ENCODE measurements at regions not wholly inside any gene's neighbourhood (a gene's known extent, or its start where the extent isn't known, plus 50 kb on each side); places are given as distances from the start of the nearest gene placed in this dataset.
"Not testable (repeated sequence)": the region's sequence is repeated elsewhere in the genome, so short reads cannot be mapped to it uniquely, and the experiment has no call there.

DNA sequence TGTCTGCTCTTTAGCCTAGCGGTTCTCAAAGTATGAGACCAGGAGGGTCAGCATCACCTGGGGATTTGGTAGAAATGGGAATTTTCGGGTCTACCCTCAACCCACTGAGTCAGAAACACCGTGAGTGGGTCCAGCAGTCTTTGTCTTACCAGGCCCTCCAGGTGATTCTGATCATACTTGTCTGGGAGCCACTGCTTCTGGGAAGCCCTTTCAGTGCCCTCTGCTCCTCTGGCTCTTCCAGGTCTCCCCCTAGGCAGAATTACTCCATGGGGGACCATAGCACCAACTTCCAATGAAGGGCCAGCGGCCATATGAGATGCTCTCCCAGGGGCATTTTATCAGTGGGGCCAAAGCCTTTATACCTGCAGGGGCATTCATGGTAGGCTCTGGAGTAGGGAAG lies 81.0 kb upstream of the ETV3 start:
- no peak for DNase-seq (ENCODE audit: low spot score)

DNA sequence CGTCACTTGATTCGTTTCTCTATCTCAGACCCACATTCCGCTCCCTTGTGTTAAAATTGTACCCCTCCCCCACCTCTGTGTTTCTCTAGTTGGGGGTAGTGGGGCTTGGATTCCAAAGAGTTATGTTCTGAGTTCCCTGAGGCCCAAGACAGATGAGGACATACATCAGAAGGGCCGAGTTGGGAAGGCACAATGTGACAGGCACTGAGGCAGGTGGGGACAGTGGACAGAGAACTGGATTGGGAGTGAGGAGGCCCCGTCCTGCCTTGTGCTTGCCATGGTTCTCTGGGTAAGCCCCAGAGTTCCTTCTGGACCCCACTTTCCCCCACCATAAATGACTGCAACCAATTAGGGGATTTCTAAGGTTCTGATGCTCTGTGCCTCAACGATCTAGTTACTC lies 80.5 kb upstream of the ETV3 start:
- DNase-seq (ENCODE audit: low spot score) = no peak

DNA sequence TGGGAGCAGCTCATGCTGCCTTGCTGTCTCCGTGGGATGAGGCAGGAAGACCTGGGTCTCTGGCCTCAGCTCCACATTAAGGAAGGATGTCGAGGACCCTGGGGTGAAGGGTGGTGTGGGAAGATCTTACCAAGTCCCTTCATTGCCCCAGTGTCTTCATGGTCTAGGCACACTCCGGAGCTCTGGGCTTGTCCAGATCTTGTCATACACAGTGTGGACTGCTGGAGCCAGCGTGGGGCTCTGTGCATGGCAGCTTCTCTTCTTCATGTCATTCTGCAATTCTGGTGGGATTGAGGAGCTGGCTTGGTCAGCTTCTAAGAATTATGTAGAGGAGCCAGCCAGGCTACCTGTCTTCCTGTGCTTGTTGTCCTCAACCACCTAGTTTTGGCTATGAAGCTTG lies 79.3 kb upstream of the ETV3 start:
- DNase-seq (ENCODE audit: low spot score) = no peak

DNA sequence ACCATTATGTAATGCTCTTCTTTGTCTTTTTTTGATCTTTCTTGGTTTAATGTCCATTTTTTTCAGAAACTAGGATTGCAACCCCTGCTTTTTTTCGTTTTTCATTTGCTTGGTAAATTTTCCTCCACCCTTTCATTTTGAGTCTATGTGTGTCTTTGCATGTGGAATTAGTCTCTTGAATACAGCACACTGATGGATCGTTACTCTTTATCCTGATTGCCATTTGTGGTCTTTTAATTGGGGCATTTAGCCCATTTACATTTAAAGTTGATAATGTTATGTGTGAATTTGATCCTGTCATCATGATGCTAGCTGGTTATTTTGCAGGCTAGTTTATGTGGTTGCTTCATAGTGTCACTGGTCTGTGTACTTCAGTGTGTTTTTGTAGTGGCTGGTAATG lies 75.6 kb upstream of the ETV3 start:
- no peak for DNase-seq (ENCODE audit: low spot score)

DNA sequence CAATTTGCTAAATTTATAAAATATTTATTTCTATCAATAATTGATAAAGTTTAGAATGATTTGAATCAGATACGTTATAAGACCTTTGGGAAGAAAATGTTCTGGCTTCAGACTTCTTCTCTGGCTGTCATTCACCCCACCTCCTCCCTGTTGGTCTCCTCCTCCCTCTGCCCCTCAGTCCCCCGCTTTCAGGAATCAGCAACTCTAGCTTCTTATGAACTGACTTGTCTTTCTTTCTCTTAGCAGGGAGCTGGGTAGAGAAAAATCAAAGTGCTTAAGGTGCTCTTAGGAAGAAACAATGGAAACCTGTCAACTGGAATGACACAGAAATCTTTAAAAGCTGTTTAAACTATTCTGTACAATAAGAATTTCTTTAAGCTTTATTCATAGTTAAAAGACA lies 71.3 kb upstream of the ETV3 start:
- no peak for DNase-seq (ENCODE audit: low spot score)

DNA sequence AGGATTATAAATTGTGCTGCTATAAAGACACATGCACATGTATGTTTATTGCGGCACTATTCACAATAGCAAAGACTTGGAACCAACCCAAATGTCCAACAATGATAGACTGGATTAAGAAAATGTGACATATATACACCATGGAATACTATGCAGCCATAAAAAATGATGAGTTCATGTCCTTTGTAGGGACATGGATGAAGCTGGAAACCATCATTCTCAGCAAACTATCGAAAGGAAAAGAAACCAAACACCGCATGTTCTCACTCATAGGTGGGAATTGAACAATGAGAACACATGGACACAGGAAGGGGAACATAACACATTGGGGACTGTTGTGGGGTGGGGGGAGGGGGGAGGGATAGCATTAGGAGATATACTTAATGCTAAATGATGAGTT lies 67.8 kb upstream of the ETV3 start:
- DNase-seq (ENCODE audit: low spot score) = not testable (repeated sequence)

DNA sequence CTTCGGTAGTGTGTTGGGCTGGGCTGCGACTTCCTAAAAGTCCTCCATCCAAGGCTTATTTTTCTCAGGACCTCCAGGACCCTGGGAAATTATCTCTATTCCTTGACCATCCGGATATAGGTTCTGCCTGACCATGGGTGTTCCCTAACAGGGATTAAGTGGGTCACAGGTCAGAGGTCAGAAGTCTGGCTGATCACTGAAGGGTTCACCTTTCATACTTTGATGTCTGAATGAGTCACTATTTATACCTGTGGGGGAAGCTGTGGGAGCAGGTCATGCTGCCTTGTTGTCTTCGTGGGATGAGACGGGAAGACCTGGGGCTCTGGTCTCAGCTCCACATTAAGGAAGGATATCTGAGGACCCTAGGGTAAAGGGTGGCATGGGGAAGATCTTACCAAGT lies 65.0 kb upstream of the ETV3 start:
- DNase-seq (ENCODE audit: low spot score) = no peak

DNA sequence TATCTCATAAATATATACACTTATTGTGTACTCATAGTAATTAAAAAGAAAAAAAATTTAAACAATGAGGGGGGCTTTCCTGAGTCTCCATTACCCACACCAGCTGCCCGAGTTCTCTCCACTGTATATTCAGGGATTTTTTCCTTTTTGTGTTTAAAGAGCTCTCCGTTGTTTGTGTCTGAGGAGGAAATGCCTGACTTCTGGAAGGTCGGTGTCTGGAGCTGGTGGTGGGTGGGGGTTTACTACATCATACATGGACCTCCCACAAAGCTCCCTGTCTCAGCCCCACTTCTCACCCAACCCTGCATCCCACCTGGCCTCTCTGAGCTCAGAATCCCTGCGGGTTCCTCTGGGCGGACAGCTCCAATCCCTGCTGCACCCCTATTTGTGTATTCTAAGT lies 64.1 kb upstream of the ETV3 start:
- DNase-seq (ENCODE audit: low spot score) = no peak

DNA sequence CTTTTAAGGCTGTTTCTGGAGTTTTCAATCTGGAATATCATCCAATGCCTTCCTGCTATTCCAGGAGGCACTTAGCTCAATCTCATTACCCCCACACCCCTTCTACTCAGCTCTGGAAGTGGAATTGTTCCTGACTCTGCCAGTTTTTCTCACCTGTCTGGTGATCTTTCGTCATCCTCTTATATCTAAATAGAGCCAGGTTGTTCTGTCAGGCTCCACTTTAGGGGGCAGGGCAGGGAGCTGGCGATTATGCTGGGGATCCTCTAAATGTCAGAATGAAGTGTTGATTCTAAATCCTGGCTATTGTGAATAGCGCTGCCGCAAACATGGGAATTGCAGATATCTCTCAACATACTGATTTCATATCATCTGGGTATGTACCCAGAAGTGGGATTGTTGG lies 63.6 kb upstream of the ETV3 start:
- DNase-seq (ENCODE audit: low spot score) = no peak

DNA sequence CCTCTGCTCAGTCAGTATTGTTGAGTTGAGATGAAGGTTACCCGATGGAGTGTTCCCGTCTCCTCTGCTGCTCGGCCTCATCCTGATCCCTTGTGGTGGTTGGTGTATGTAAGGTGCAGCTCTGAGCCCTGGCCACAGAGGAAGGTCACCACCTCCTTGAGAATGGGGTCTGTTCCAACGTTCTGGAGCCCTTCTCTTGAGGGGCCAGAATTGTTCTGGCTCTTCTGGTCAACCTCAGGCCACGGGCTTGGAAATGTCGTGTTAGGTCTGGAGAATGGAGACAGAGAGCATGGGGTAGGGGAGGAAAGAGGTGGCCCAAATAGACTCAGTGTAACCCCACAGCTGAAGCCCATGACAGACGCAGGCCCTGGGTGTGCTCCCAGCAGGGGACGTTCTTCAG lies 62.3 kb upstream of the ETV3 start:
- DNase-seq (ENCODE audit: low spot score) = no peak

DNA sequence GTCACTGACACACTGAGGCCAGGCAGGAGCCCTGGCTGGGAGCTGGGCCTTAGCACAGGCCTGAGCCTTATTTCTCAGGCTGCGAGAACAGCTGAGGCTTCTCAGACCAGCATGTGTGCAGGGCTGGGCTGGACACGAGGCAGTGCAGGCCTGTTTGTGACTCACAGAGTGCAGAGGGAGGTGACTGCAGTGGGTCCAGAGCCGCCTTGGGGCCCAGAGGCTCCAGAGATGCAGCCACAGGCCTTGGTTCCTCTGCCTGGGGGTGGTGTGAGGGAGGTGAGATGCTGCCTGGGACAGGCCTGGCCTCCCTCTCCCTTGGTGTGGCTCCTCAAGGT lies 61.2 kb upstream of the ETV3 start:
- peak; percentile 68 for DNase-seq (ENCODE audit: low spot score)

DNA sequence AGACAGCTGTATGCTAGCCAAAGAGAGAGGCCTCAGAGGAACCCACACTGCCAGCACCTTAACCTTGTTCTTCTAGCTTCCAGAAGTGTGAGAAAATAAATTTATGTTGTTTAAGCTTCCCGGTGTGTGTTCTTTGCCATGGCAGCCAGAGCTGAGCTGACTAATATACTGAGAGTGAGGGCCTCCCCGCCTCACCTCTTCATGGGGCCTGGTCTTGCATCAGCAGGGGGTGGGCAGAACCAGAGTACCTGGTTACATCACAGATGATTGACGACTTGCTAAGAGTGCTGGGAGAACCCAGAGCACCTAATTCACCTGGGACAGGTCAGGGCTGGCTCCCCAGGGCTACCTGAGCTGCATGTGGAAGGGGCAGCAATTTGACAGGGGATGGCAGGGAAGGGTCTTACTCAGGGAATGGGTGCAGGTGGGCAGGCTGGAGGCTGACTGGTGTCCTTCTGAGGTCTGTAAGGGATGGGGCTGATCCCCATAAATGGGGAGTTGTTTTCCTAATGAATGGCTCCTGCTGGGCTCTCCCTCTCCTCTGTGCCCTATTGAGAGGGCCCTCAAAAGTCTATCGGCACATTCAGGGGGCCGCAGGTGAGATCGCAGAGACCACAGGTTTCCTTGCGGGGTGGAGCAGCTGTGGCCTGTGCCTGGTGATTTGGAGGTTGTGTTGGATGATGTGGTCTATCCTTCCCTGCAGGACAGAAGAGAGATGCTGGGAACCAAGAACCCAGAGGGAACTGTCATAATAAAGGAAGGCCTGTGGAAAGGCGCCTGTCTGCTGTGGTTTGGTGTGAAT lies 60.6 kb upstream of the ETV3 start:
- DNase-seq (ENCODE audit: low spot score) = no peak

DNA sequence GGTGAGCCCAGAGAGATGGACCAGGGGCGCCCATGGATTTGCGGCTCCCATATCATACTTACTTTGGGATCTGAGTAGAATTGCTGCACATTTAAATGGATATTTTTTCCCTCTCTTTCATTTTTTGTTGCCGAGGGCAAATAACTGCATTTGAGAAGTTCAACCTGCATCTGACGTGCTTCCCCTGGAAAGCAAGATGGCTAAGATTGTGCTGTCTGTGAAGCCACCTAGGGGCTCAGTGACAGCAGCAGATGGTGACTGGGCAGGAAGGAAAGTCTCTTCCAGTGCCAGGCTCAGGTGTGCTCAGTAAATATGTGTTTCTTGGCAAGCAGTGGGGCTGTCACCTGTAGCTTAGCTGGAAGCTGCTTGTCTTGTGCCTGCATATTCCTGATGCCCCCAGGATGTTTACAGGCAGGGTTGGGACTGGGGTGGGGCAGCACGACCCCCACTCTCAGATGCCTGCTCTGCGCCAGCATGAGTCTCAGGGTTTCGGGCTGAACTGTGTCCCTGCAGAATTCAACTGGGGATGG lies 59.8 kb upstream of the ETV3 start:
- DNase-seq (ENCODE audit: low spot score) = no peak

DNA sequence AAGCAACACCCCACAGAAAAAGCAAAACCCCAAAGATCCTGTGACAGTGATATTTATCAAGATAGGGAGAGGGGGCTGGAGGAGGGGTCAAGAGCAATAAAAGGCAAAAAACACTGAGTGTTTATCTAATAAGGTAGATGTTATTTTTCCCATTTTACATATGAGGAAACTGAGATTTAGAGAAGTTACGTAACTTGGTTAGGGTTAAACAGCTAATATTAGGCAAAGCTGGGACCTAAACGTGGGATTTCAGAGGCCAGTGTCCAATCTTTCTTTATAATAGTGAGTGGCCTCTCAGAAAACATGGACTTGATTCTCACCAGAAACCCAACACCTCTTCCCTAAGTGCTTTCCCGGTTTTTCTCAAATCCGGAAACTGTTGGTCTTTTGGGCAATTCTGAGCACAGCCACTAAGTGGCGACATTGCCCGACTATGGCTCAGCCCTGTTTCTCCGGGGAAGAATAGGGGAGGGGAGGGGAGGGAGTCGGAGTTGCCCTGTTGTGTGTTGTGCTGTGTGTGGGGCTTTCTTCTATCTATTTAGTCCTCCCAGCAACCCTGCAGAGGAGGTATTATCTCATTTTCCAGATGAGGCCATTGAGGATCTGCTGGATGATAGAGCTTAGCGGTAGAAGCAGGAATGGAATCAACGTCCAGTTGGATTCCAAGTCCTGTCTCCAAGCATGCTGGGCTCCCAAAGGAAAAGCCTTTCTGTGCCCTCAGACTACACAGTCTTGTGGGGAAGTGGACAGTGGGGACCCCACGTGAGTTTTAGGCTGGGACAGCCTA lies 58.7 kb upstream of the ETV3 start:
- DNase-seq (ENCODE audit: low spot score) = not testable (repeated sequence)

DNA sequence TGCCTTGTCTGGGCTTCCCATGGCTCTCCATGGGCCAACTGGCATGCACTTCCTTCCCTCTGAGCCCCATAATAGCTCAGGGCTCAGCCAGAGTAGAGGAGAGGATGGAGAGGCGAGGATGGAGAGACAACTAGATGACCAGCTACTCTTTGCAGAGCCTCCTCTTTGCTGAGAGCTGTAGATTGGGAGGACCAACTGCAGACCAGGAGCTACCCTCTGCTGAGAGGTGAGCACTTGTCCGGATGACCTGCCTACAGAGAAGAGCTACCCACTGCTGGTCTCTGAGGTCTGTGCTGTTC lies 58.0 kb upstream of the ETV3 start:
- no peak for DNase-seq (ENCODE audit: low spot score)

DNA sequence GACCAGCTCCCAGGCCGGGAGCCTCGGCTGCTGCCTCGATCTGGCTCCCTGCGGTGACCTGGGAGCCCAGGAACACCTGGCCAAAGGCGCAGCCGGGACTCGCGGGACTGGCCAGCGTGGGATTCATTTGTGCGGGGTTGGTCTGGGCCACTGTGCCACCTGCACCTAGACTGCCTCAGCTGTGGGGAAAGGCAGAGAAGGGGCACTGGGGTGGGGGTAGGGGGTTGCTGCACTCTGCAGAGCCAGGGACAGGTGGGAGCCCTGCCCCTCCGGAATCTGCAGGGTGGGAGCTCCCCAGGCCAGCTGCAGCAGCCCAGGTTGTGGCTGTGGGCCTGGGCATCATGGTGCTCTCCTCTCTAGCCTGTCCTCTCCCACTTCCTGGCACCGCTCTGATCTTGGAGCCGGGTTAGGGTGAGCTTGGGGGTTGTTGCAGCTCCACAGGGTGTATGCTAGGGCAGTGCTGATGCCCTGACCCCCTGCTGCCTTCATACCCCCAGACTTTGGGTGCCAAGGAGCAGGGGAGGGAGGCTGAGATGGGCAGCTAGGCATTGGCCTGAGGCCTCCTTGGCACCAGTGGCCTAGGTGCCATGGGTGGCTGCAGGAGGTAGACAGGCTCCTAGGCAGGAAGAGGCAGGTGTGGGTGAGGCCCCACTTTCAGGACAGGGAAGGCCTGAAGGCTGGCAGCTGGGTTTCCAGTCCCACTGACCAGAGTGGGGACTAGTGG lies 57.5 kb upstream of the ETV3 start:
- no peak for DNase-seq (ENCODE audit: low spot score)

DNA sequence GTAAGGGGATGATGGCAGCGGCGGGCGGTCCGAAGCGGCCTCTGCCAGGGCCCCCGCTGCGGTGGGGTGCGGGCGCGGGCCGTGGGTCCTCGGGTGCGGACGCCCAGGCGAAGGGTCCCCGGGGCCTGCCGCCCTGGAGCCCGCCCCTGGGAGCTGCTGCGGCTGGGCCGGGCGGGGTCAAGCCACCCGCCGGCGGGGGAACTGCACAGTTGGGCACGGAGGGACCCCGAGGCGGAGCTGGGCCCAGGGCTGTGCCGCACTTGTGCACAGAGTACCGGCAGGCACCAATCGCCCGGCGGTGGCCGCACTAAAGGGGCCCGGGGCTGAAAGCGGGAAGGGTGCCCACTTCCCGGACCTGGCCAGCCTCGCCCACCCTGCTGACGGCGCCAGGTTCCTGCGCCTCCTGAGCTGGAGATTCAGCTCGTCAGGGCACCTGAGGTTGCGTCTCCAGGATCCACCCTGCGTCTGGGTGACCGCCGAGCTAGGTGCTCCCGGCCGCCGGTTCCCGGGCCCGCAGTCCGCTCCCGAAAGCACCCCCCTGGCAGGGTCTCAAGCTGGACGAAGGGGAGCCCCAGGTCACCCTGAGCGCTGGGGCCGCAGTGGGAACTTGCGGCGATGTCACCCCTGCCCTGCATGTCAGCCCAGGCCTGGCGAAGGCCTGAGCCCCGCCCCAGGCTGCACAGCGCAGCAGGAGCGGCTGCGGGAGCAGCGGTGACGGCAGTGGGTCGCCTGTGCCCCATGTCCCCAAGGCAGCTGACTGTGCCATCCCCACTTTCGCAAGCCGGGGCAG lies 56.7 kb upstream of the ETV3 start:
- no peak for DNase-seq (ENCODE audit: low spot score)

DNA sequence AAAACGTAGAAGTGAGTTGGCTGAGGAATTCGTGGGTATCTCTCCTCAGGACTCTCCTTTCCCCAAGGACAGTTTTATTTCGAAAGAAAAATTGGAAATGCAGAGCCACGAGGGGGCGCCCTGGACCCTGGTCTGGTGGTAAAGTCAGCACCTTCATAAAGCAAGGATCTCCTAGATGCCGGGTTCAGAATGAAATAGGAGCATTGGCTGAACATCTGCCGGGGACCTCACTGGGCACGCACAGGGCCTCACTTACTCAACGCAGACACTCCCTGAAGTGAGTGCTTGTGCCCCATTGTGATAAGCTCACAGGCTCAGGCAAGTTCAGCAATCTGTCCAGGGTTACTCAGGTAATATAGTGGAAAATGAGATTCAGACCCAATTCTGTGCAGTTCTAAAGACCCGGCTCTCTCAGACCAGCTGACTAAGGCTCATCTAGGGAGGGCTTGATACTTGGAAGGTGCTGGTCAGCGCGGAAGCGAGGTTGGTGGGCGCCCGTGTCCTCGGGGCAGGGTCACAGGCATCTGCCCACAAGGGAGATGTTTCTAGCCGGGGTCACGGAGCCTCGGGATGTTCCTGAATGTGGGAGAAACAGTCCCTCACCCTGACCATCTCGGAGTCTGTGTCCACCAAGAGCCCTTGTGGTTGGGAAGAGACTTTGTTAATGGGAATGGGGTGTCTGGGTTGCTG lies 55.7 kb upstream of the ETV3 start:
- peak; percentile 76 for DNase-seq (ENCODE audit: low spot score)

DNA sequence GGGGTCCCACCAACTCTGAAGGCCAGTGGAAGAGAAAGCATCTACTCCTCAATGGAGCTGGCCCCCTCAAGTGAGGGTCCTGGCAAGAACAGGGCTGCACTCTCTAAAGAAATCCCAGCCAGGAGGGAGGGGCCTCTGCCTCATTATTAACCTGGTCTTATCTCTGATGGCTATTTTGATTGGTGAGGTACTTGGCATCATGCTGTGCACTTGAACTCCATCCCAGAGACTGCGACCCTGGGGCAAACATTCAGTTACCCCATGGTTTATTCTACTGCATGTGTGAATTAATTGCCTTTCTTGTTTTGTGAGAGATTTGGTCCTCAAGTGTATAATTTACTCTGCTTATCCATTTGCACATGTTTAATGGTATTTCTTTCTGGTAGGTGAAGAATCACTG lies 55.0 kb upstream of the ETV3 start:
- DNase-seq (ENCODE audit: low spot score) = no peak

DNA sequence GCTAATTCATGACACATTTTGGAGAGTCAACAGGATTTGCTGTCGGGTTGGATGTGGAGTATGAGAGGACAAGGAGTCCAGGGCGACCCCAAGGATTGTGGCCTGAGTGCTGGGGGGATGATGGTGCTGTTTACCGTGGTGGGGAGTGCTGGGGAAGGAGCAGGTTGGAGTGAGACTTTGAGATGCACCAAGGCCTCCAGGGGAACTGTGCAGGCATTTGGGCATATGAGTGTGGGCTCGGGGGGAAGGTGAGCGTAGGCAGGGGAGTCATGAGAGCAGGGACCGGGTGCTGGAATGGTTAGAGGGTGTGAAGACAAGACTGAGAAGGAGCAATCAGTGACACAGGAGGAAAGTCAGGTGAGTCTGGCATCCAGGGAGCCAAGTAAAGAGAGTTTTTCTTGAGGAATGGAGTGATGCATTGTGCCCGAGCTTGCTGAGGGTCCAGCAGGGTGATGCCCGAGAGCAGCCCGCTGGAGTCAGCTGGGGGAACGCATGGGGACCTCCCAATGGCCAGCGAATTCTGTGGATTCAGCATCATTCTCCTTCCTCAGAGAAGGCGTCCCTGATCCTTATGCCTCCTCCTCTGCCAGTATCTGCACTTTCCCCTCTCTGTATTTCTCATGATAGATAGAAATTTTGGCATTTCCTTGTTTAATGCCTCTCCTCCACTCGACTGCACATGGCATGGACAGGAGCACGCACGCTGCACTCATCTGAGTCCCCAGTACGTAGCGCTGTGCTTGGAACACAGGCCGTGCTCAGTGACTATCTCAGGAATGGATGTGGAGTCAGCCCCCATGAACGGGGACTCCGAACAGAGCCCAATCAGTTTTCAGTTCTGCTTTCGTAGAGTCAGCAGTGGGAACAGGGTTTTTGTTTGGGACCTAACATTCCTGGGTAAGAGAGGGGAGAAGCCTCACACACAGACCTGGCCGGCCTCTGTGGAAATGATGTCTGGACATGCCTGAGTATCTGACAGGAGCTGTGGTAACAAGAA lies 52.1 kb upstream of the ETV3 start:
- no peak for DNase-seq (ENCODE audit: low spot score)

All from AG20443 (cell line).